Lung (tissue), 11 donors: ENCODE measurements at regions not wholly inside any gene's neighbourhood (a gene's known extent, or its start where the extent isn't known, plus 50 kb on each side); places are given as distances from the start of the nearest gene placed in this dataset.
A peak's percentile ranks its signal among the peaks of the same experiment; 100 is the strongest.

Experiments used
- ATAC-seq: fragments of 200-7000 bp; cut with Tn5 transposase; one replicate; pipeline ENCODE4 v1.9.1; 2020; ENCODE audit warnings: moderate number of reproducible peaks; ENCODE audit not compliant: insufficient read depth, low FRiP score
- DNase-seq, 3 donors: peaks; one replicate each; pipeline ENCODE4 v3.0.0-alpha.2; 2013 to 2017
- H3K27ac ChIP-seq, 2 donors: one replicate each; pipeline ENCODE4 v1.5.1; 2013; ENCODE audit warnings: mild to moderate bottlenecking in 2 of 2, moderate library complexity in 2 of 2, control low read depth in 1 of 2, inconsistent platforms in 1 of 2, low read depth in 1 of 2, low read length in 1 of 2
- H3K27me3 ChIP-seq, 3 donors: one replicate each; pipeline ENCODE4 v1.5.1; 2013; ENCODE audit warnings: low read length in 2 of 3; ENCODE audit not compliant: control insufficient read depth in 3 of 3, insufficient read depth in 3 of 3
- H3K36me3 ChIP-seq, 4 donors: one replicate each; pipeline ENCODE4 v1.5.1; 2013; ENCODE audit warnings: low read length in 4 of 4, mild to moderate bottlenecking in 1 of 4, moderate library complexity in 1 of 4; ENCODE audit not compliant: control insufficient read depth in 4 of 4, insufficient read depth in 4 of 4
- H3K4me1 ChIP-seq, 5 donors: one replicate each; pipeline ENCODE4 v1.5.1; 2013; ENCODE audit warnings: low read length in 5 of 5, mild to moderate bottlenecking in 2 of 5, moderate library complexity in 1 of 5; ENCODE audit not compliant: control insufficient read depth in 5 of 5, insufficient read depth in 5 of 5
- H3K4me3 ChIP-seq: one replicate; pipeline ENCODE4 v1.5.1; 2013; ENCODE audit warnings: mild to moderate bottlenecking, control low read depth, moderate library complexity
- H3K9ac ChIP-seq, 2 donors: one replicate each; pipeline ENCODE4 v1.5.1; 2013; ENCODE audit warnings: low read length in 2 of 2, control low read depth in 1 of 2; ENCODE audit not compliant: insufficient read depth in 1 of 2
- H3K9me3 ChIP-seq, 4 donors: one replicate each; pipeline ENCODE4 v1.5.1; 2013; ENCODE audit warnings: low read length in 3 of 4, mild to moderate bottlenecking in 1 of 4, moderate library complexity in 1 of 4; ENCODE audit not compliant: control insufficient read depth in 4 of 4, insufficient read depth in 3 of 4
- CTCF ChIP-seq: IDR thresholded peaks from 2 replicates; pipeline ENCODE4 v1.5.1; 2012; ENCODE audit warnings: mild to moderate bottlenecking; ENCODE audit errors: control extremely low read depth, extremely low read depth
- WGBS, 2 donors: extraction: QIAGEN DNeasy Blood & Tissue Kit; methylation state at CpG; one replicate each; pipeline ENCODE4 v1.1.7; 2013; 5-methylcytosine and 5-hydroxymethylcytosine counted together
- donor health status: control.
- donor health status: control.
- donor health status: Bipolar disorder and iron deficiency.
- donor health status: healthy.
- donor health status: DM: yes; HTN: yes; CAD: no.

GRCh38 chrX:42839632-42840031, 61.7 kb upstream of the PPP1R2C start:
- no peak for TF ChIP-seq CTCF

GRCh38 chrX:42846741-42847140, 68.8 kb upstream of the PPP1R2C start:
- Histone ChIP-seq H3K9ac (no peak overlapping the region), H3K36me3 (no peaks in the 10 kb centered on the region), H3K4me3 (no peak overlapping the region), H3K9me3 (peaks cover 0 to 2% (median 0%) of the 10 kb centered on the region in 4 donors), H3K27me3 (no peaks in the 10 kb centered on the region), H3K27ac (no peak overlapping the region), H3K4me1 (no peaks in the 10 kb centered on the region)
- ATAC-seq (no peak), DNase-seq (peak in 1 of 3 donors; percentile 6)
- WGBS, 2 donors = 71 to 85% methylated on average over 1 of the region's 1 CpG
- TF ChIP-seq CTCF = no peak

More at GRCh38 chrX:42839632-42840031, 61.7 kb upstream of the PPP1R2C start:
- H3K9me3 ChIP-seq = no peaks in the 10 kb centered on the region
- no peak overlapping the region for H3K9ac ChIP-seq
- no peaks in the 10 kb centered on the region for H3K4me1 ChIP-seq
- no peaks in the 10 kb centered on the region for H3K27me3 ChIP-seq
- ATAC-seq = no peak
- H3K36me3 ChIP-seq = no peaks in the 10 kb centered on the region
- no peak for DNase-seq
- H3K4me3 ChIP-seq = no peak overlapping the region
- H3K27ac ChIP-seq = no peak overlapping the region

- no peak for ATAC-seq
- no peak for TF ChIP-seq CTCF
- 70 to 94% methylated on average over 2 of the region's 2 CpGs for WGBS, 2 donors
These were observed 77.3 kb upstream of the PPP1R2C start for GRCh38 chrX:42855259-42855658.

GRCh38 chrX:42857766-42858165, 79.8 kb upstream of the PPP1R2C start:
- no peaks in the 10 kb centered on the region for H3K36me3 ChIP-seq
- H3K9me3 ChIP-seq = no peaks in the 10 kb centered on the region
- no peak overlapping the region for H3K9ac ChIP-seq
- DNase-seq = peak in 1 of 3 donors; percentile 15
- no peaks in the 10 kb centered on the region for H3K4me1 ChIP-seq
- H3K4me3 ChIP-seq = no peak overlapping the region
- 39 to 61% methylated on average over 1 of the region's 1 CpG for WGBS, 2 donors
- no peak overlapping the region for H3K27ac ChIP-seq
- no peak for TF ChIP-seq CTCF
- no peak for ATAC-seq
- H3K27me3 ChIP-seq = peaks cover 0 to 8% (median 0%) of the 10 kb centered on the region in 3 donors

More at GRCh38 chrX:42855259-42855658, 77.3 kb upstream of the PPP1R2C start:
- Histone ChIP-seq H3K27ac (no peak overlapping the region), H3K27me3 (peaks cover 0 to 8% (median 0%) of the 10 kb centered on the region in 3 donors), H3K9ac (no peak overlapping the region), H3K36me3 (no peaks in the 10 kb centered on the region), H3K4me3 (no peak overlapping the region), H3K4me1 (no peaks in the 10 kb centered on the region), H3K9me3 (no peaks in the 10 kb centered on the region)
- DNase-seq = no peak
